Astrocyte of the cerebellum (primary cell): ENCODE measurements at regions not wholly inside any gene's neighbourhood (a gene's known extent, or its start where the extent isn't known, plus 50 kb on each side); places are given as distances from the start of the nearest gene placed in this dataset.

Experiments used
- DNase-seq: peaks from one replicate; pipeline ENCODE4 v3.0.0-alpha.2; 2011; ENCODE audit warnings: low read depth
- H3K4me3 ChIP-seq: 2 replicates; pipeline ENCODE4 v1.5.1; 2011; ENCODE audit warnings: mild to moderate bottlenecking, low read depth, low read length, moderate library complexity
- in situ Hi-C: cut with HindIII; loops from 2 replicates; pipeline ENCODE4 v1.10.0; 2017; ENCODE audit warnings: low sequenced_read_pairs
- TF ChIP-seq, protein P1 (sequence below): IDR thresholded peaks from 2 replicates; pipeline ENCODE4 v1.5.1; 2012; ENCODE audit warnings: low read length, low read depth, moderate library complexity, mild to moderate bottlenecking; ENCODE audit errors: missing control alignments

DNA sequence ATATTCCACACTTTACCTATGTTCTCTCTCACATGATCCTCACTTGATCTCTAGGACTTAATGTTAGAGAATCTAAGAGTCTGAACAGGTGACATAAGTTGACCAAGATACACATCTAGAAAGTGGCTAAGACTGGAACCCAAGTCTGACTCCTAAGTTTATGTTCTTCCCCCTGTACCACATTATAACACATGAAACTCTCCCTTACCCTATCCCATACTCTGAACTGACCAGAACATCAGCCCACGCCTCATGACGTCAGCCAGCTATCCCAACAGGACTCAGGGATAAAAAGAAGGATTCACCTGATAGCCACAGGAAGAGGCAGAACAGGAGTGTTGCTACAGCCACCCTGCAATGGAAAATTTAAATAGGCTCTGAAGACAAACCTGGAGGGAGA, 392.2 kb downstream of the ZEB2 start:
- H3K4me3 ChIP-seq: no peak overlapping the region
- TF ChIP-seq, protein P1, sequence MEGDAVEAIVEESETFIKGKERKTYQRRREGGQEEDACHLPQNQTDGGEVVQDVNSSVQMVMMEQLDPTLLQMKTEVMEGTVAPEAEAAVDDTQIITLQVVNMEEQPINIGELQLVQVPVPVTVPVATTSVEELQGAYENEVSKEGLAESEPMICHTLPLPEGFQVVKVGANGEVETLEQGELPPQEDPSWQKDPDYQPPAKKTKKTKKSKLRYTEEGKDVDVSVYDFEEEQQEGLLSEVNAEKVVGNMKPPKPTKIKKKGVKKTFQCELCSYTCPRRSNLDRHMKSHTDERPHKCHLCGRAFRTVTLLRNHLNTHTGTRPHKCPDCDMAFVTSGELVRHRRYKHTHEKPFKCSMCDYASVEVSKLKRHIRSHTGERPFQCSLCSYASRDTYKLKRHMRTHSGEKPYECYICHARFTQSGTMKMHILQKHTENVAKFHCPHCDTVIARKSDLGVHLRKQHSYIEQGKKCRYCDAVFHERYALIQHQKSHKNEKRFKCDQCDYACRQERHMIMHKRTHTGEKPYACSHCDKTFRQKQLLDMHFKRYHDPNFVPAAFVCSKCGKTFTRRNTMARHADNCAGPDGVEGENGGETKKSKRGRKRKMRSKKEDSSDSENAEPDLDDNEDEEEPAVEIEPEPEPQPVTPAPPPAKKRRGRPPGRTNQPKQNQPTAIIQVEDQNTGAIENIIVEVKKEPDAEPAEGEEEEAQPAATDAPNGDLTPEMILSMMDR: no peak
- in situ Hi-C loops: no loop called here
- no peak for DNase-seq

DNA sequence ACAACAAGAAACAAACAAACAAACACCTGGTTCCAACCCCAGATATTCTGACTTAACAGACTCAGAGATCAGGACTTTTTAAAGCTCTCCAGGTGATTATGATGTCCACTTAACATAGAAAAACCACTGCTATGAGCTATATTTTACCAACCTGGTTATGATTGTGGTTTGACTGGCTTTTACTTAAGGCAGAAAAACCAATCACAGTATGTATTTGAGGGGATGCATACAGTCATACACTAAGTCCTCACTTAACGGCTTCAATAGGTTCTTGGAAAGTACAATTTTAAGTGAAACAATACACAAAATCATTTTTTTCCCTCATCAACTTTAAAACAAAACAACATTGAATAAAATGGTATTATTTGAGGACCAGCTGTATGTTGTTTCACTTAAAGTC, 393.6 kb downstream of the ZEB2 start:
- DNase-seq: no peak
- in situ Hi-C loops: no loop called here
- TF ChIP-seq, protein P1: no peak
- no peak overlapping the region for H3K4me3 ChIP-seq

DNA sequence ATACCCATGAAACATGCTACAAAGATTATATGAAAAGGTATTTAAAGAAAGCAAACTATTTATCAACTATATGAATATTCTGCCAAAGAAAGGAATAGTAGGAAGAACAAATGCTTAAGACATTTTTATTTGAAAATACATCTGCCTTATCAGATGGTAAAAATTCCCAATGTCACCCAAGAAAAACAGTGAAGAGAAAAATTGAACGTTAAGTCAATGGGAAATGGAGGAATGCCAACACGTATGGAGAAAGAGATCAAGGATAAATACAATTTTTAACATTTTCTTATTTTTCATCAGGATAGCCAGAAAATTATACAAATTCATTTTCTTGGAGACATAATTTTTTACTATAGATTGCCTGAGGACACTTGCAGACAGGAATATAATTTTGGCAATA, 394.2 kb downstream of the ZEB2 start:
- TF ChIP-seq, protein P1: no peak
- DNase-seq: no peak
- in situ Hi-C loops: no loop called here
- H3K4me3 ChIP-seq: no peak overlapping the region

DNA sequence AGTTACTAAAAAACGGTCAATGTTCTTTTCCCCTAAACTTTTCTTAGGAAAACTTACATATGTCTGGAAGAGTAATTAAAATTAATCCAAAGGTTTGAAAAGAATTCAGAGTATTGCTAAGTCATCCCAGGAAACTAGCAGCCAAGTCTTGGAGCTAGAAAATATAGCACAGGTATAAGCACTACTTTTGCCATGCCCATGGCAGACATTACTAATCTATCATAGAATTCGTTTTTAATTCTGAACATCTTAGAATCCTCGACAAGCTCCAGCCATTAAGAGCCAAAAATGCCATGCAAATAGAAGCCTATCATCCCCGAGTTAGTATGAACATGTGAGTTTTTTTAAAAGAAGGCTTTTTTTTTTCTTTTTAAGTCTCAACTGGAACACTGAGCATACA, 395.0 kb downstream of the ZEB2 start:
- in situ Hi-C loops: no loop called here
- DNase-seq: no peak
- no peak overlapping the region for H3K4me3 ChIP-seq
- TF ChIP-seq, protein P1: no peak

DNA sequence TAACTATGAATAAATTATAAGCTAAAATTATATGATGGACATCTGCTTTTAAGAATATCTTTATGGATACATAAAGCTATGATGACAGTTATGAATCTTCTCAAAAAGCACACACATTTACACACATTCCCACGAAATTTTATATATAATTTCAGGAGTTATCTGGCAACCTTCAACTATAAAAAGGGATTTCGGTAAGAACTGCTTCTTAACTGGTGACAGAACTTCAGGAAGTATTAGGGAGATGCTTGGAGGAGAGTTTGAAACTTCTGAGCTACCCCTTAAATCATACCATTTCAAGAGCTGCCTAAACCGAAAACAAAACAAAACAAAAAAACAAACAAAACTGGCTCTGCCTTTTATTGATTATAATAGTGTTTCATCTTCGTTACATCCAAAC, 399.4 kb downstream of the ZEB2 start:
- TF ChIP-seq, protein P1: no peak
- DNase-seq: no peak
- H3K4me3 ChIP-seq: no peak overlapping the region
- in situ Hi-C loops: no loop called here

DNA sequence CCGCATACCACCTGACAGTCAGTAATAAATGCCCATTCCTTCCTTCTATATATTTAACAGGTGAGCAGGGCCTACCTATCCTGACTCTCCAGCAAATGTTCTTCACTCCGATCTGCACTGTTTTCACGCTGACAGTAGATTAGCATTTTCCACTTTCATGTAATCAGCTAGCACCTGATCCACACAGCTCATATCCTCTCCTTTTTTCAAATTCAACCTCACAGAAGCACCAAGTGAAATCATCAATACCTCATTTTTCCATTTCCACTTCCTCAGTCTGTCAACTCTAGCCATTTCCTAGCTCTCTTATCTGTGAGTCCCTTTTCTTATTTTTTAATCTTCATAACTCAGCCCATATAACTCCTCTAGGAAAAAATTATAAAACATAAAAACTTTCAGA, 402.8 kb downstream of the ZEB2 start:
- in situ Hi-C loops: no loop called here
- TF ChIP-seq, protein P1: no peak
- no peak for DNase-seq
- no peak overlapping the region for H3K4me3 ChIP-seq

DNA sequence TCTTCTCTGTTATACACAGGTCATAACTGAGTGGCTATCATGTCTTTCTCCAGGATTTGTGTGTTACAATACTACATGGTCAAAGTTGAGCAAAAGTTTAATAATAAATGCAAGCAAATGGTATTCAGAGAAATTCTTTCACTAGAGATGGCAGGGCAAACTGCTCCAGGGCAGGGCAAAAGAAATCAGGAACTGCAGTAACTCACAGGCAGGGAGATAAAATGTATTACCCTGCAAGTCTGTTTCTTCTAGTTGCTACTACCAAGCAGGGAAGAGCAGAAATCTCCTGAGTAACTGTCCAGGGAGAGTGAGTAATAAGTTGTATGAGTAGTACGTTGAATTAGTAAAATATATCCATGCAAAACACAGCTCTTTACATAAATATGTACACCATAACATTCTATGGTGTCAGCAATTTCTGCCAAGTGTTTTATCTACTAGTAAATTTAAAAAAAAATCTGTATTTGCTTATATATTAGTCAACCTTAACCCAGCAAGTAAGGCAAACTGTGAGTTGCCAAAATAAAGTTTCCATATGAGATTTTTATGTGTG, 404.1 kb downstream of the ZEB2 start:
- DNase-seq: no peak
- H3K4me3 ChIP-seq: no peak overlapping the region
- in situ Hi-C loops: no loop called here
- TF ChIP-seq, protein P1: no peak
